IMR-90 (cell line): ENCODE measurements at regions not wholly inside any gene's neighbourhood (a gene's known extent, or its start where the extent isn't known, plus 50 kb on each side); places are given as distances from the start of the nearest gene placed in this dataset.

Experiments
- MAFK ChIP-seq: IDR thresholded peaks from 2 replicates; pipeline ENCODE4 v1.6.1; 2012; ENCODE audit warnings: low read depth, low read length, improper control_type of control experiment
- TF ChIP-seq, protein P1 (sequence below): conservative IDR thresholded peaks from 2 replicates; pipeline ENCODE4 v1.5.1; 2012; ENCODE audit warnings: mild to moderate bottlenecking, low read depth, low read length, improper control_type of control experiment

- TF ChIP-seq, protein P1, sequence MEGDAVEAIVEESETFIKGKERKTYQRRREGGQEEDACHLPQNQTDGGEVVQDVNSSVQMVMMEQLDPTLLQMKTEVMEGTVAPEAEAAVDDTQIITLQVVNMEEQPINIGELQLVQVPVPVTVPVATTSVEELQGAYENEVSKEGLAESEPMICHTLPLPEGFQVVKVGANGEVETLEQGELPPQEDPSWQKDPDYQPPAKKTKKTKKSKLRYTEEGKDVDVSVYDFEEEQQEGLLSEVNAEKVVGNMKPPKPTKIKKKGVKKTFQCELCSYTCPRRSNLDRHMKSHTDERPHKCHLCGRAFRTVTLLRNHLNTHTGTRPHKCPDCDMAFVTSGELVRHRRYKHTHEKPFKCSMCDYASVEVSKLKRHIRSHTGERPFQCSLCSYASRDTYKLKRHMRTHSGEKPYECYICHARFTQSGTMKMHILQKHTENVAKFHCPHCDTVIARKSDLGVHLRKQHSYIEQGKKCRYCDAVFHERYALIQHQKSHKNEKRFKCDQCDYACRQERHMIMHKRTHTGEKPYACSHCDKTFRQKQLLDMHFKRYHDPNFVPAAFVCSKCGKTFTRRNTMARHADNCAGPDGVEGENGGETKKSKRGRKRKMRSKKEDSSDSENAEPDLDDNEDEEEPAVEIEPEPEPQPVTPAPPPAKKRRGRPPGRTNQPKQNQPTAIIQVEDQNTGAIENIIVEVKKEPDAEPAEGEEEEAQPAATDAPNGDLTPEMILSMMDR = no peak
- no peak for TF ChIP-seq MAFK
These were observed 229.2 kb downstream of the RHOU start (continued) for GRCh38 chr1:228964178-228965089.
